HG03103 (cell line): ENCODE measurements at regions not wholly inside any gene's neighbourhood (a gene's known extent, or its start where the extent isn't known, plus 50 kb on each side); places are given as distances from the start of the nearest gene placed in this dataset.

Experiments used
- ATAC-seq: cut with Tn5 transposase; IDR thresholded peaks from one replicate; pipeline ENCODE4 v1.9.1; 2021; ENCODE audit warnings: low read depth; ENCODE audit not compliant: unreplicated experiment

- no peak for ATAC-seq
These were observed 128.3 kb upstream of the CADM2 start for GRCh38 chr3:84830476-84830875.

- no peak for ATAC-seq
These were observed 123.4 kb upstream of the CADM2 start for GRCh38 chr3:84835366-84835765.

- no peak for ATAC-seq
These were observed 121.8 kb upstream of the CADM2 start for GRCh38 chr3:84836961-84837360.

- ATAC-seq: no peak
These were observed 81.7 kb upstream of the CADM2 start for GRCh38 chr3:84877092-84877491.

- ATAC-seq: no peak
These were observed 77.5 kb upstream of the CADM2 start for GRCh38 chr3:84881288-84881687.

GRCh38 chr3:84885199-84885882, 73.4 kb upstream of the CADM2 start:
- no peak for ATAC-seq

- ATAC-seq: no peak
These were observed 66.9 kb upstream of the CADM2 start for GRCh38 chr3:84891851-84892250.

- ATAC-seq: no peak
These were observed 65.6 kb upstream of the CADM2 start for GRCh38 chr3:84893211-84893610.

- no peak for ATAC-seq
These were observed 54.6 kb upstream of the CADM2 start for GRCh38 chr3:84904212-84904611.

- no peak for ATAC-seq
These were observed 53.8 kb upstream of the CADM2 start for GRCh38 chr3:84904816-84905555.

GRCh38 chr3:84905556-84905920, 53.3 kb upstream of the CADM2 start:
- ATAC-seq: no peak

GRCh38 chr3:84906065-84906464, 52.7 kb upstream of the CADM2 start:
- no peak for ATAC-seq
